C4-2B (cell line): ENCODE measurements at regions not wholly inside any gene's neighbourhood (a gene's known extent, or its start where the extent isn't known, plus 50 kb on each side); places are given as distances from the start of the nearest gene placed in this dataset.

Source experiments
- H3K27ac ChIP-seq: fragments of 450-650 bp; 2 replicates; pipeline ENCODE4 v1.5.1; 2017
- ZFX ChIP-seq: fragments of 450-650 bp; IDR thresholded peaks from 2 replicates; pipeline ENCODE4 v1.6.1; 2017
- TF ChIP-seq, protein P1 (sequence below): fragments of 450-650 bp; conservative IDR thresholded peaks from 2 replicates; pipeline ENCODE4 v1.5.1; 2017; ENCODE audit warnings: mild to moderate bottlenecking

DNA sequence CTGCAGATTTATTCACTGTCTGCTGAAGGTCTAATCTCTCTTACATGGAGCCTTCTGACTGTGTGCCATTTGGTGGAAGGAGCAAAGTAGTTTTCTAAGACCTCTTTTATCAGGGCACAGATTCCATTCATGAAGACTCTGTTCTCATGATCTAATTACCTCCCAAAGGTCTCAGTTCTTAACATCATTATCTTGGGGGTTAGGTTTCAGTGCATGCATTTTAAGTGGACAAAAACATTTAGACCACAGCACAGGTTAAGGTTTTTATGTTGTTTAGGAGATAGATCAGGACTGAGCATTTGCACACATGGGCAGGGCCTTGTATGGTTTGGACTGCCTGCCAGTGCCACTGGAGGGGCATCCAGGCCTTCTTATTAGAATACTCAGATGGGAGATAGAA lies 746.1 kb downstream of the C12orf50 start:
- TF ChIP-seq, protein P1, sequence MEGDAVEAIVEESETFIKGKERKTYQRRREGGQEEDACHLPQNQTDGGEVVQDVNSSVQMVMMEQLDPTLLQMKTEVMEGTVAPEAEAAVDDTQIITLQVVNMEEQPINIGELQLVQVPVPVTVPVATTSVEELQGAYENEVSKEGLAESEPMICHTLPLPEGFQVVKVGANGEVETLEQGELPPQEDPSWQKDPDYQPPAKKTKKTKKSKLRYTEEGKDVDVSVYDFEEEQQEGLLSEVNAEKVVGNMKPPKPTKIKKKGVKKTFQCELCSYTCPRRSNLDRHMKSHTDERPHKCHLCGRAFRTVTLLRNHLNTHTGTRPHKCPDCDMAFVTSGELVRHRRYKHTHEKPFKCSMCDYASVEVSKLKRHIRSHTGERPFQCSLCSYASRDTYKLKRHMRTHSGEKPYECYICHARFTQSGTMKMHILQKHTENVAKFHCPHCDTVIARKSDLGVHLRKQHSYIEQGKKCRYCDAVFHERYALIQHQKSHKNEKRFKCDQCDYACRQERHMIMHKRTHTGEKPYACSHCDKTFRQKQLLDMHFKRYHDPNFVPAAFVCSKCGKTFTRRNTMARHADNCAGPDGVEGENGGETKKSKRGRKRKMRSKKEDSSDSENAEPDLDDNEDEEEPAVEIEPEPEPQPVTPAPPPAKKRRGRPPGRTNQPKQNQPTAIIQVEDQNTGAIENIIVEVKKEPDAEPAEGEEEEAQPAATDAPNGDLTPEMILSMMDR: no peak
- no peak for TF ChIP-seq ZFX
- no peak overlapping the region for H3K27ac ChIP-seq

DNA sequence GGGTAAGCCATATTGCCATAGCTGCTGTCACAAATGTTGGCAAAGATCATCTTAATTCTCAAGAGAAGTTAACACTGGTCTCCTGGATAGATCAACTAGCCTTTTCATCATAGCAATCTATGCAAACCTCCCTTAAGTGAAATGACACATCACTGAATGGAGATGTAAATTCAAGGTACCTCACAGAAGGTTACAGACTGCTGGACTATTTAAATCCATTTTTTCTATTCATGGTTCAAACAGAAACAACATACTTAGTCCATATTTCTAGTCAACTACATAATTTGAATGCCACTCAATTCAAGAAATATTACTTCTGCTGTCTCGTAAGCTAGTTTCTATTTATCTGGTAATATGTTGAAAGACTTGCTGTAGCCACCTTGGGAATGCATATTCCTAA lies 748.3 kb downstream of the C12orf50 start:
- no peak overlapping the region for H3K27ac ChIP-seq
- TF ChIP-seq, protein P1: no peak
- no peak for TF ChIP-seq ZFX

DNA sequence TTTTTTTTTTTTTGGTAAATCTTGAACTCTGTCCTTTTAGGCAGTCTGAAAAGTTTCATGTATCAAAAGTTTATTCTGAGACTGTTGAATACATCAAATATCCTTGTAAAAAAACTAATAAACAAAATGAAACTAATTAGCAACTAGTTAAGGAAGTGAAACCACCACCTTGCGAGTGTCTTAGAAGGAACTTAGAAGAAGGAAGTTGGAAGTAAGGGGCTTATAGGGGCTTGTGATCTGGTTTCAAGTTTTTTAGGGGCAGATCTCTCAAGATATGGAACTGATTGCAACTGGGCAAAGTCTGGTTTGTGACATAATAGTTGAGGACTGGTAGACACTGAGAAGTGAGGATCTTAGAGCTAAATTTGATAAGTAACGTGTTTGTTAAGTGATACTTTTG lies 748.8 kb downstream of the C12orf50 start:
- TF ChIP-seq, protein P1: no peak
- TF ChIP-seq ZFX: no peak
- H3K27ac ChIP-seq: no peak overlapping the region

DNA sequence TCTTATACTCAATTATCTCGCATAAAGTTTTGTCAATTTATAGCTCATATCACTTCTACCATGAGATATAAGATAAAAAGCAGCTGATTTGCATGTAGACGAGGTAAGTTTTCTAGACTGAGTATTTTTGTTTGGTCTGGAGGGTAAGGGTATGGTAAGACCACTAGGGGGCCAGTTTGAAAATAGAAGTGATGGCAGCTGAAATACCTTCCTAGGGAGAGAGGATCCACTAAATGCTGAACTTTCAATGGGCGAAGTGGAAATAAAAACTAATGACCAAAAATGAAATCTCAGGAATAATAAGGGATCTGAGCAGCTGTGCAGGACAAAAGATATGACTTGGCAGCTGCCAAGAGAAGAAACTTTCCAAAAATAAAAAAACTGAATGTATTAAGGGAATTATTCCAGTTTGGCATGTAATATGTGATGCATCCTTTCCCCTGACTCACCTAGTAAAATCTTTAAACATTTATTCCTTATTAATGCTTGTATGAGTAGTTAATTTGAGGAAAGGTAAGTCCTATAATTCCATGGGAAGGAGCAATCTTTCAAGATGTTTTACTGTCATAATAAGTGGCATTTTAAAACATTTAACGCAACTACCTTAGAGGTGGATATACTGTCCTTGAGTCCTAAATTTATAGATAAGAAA lies 754.5 kb downstream of the C12orf50 start:
- TF ChIP-seq, protein P1: peak; percentile 58
- no peak for TF ChIP-seq ZFX

DNA sequence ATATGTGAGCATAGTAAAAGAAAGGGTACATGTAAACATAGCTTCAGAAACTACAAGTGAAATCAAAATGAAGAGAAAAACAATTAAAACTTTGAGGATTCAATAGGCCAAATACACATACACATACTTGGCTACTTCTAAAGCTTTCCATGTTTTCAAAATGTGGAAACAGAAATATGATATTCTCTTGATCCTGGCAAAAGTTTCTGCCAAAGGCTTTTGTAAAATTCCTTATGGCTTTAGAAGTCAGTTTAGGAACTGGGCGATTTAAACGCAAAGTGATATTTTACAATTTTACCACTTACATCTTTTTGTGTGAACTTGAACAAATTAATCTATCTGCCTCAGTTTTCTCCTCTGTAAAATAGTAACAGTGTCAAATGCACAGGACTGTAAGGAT lies 756.4 kb downstream of the C12orf50 start:
- no peak overlapping the region for H3K27ac ChIP-seq
- TF ChIP-seq, protein P1: no peak
- TF ChIP-seq ZFX: no peak

More for the DNA sequence above, 754.5 kb downstream of the C12orf50 start:
- no peak overlapping the region for H3K27ac ChIP-seq

DNA sequence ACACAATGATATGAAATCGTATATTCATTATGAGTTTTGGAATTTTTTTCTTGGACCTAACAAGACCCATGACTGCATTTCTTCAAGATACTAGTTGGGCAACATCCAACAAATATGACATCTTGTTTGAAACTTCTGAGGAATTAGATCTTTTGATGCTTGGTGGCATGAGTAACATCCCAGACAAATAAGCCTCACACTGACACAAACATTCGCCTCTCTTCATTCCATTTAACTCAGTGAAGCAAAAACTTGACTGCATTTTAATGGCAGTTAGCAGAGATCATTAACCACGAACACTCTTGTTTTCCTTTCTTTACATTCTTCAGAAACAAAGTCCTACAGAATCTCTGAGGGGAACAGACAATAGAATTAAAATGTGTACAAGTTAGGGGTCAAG lies 758.3 kb downstream of the C12orf50 start:
- no peak overlapping the region for H3K27ac ChIP-seq
- TF ChIP-seq, protein P1: no peak
- no peak for TF ChIP-seq ZFX

DNA sequence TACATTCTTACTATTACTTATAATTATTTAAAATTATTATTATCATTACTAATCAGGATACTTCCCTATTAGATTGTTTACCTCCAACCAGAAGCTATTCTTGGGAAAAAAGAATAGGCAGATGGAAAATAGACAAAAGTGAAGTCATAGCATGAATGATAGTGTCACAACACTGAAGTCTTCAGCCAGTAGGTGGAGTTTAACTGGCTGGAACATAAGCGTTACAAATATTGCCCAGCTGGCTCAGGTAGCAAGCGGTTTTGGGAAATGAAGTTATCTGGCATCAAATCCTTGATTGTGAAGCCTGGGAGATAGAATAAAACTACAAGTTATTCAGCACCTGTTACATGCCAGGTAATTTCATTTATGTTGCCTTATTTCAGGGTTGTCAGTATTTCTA lies 762.9 kb downstream of the C12orf50 start:
- TF ChIP-seq, protein P1: peak; percentile 48
- no peak for TF ChIP-seq ZFX
- H3K27ac ChIP-seq: no peak overlapping the region
